ENCODE measurements at regions not wholly inside any gene's neighbourhood (a gene's known extent, or its start where the extent isn't known, plus 50 kb on each side); places are given as distances from the start of the nearest gene placed in this dataset.

GRCh38 chr6:88301888-88302768 is 136.0 kb upstream of the CNR1 start:
- no peak for TF ChIP-seq CTCF (IDR thresholded peaks at IDR 0.05)

- TF ChIP-seq CTCF (IDR thresholded peaks at IDR 0.05) = no peak
Measured at GRCh38 chr6:88301256-88301655, 135.1 kb upstream of the CNR1 start.

GRCh38 chr6:88298066-88298845 is 132.1 kb upstream of the CNR1 start:
- TF ChIP-seq CTCF (IDR thresholded peaks at IDR 0.05) = no peak

GRCh38 chr6:88296694-88297093 is 130.5 kb upstream of the CNR1 start:
- TF ChIP-seq CTCF (IDR thresholded peaks at IDR 0.05) = no peak

- no peak for TF ChIP-seq CTCF (IDR thresholded peaks at IDR 0.05)
Measured at GRCh38 chr6:88295663-88296062, 129.5 kb upstream of the CNR1 start.

GRCh38 chr6:88294702-88295101 is 128.6 kb upstream of the CNR1 start:
- TF ChIP-seq CTCF (IDR thresholded peaks at IDR 0.05) = no peak

GRCh38 chr6:88290411-88290810 is 124.3 kb upstream of the CNR1 start:
- no peak for TF ChIP-seq CTCF (IDR thresholded peaks at IDR 0.05)
